H1 (cell line): ENCODE measurements at regions not wholly inside any gene's neighbourhood (a gene's known extent, or its start where the extent isn't known, plus 50 kb on each side); places are given as distances from the start of the nearest gene placed in this dataset.

Source experiments
- CTCF ChIA-PET: fragments of 300-600 bp; sonication (Branson Sonifier 250); formaldehyde crosslinking; loops from one replicate; lab custom pipeline; 2021; ENCODE audit not compliant: partially characterized antibody; lab: Charles Lee
- POLR2A ChIA-PET: fragments of 300-600 bp; sonication (Branson Sonifier 250); formaldehyde crosslinking; loops from one replicate; lab custom pipeline; 2021; ENCODE audit warnings: inconsistent platforms; ENCODE audit not compliant: partially characterized antibody; lab: Charles Lee
- DNase-seq, 2 experiments: peaks; one replicate each; pipeline versions ENCODE4 v3.0.0 to v3.0.0-alpha.2; 2010 to 2022; ENCODE audit warnings: low spot score in 2 of 2, low read depth in 1 of 2, mixed read lengths in 1 of 2
- FAIRE-seq: peaks from 2 replicates; lab custom pipeline; 2011; peaks lifted over from hg19 to GRCh38; lab: Jason Lieb, UNC
- H2AFZ ChIP-seq: 2 replicates; pipeline ENCODE4 v1.8.1; 2012; ENCODE audit warnings: low read length, inconsistent platforms
- H2AK5ac ChIP-seq: 2 replicates; pipeline ENCODE4 v1.6.1; 2013; ENCODE audit warnings: low read depth, low read length
- H2BK120ac ChIP-seq: replicated peaks from 2 replicates; pipeline ENCODE3; 2013; ENCODE audit warnings: low read depth, low read length, inconsistent platforms
- H2BK12ac ChIP-seq: 2 replicates; pipeline ENCODE4 v1.6.1; 2013; ENCODE audit warnings: low read depth, low read length
- H2BK15ac ChIP-seq: 2 replicates; pipeline ENCODE4 v1.6.1; 2013; ENCODE audit warnings: low read length
- H2BK20ac ChIP-seq: 2 replicates; pipeline ENCODE4 v1.6.1; 2013; ENCODE audit warnings: low read length
- H2BK5ac ChIP-seq: 2 replicates; pipeline ENCODE4 v1.6.1; 2013; ENCODE audit warnings: low read depth, low read length
- H3K14ac ChIP-seq: 2 replicates; pipeline ENCODE4 v1.6.1; 2013; ENCODE audit warnings: inconsistent platforms; ENCODE audit not compliant: insufficient read length
- H3K18ac ChIP-seq: 2 replicates; pipeline ENCODE4 v1.6.1; 2013; ENCODE audit warnings: low read length; ENCODE audit errors: extremely low read depth
- H3K23ac ChIP-seq: 2 replicates; pipeline ENCODE4 v1.6.1; 2013; ENCODE audit warnings: inconsistent platforms; ENCODE audit not compliant: insufficient read length
- H3K23me2 ChIP-seq: 2 replicates; pipeline ENCODE4 v1.6.1; 2013; ENCODE audit warnings: low read depth, low read length
- H3K27ac ChIP-seq: 2 replicates; pipeline ENCODE4 v1.6.1; 2011; ENCODE audit warnings: low read depth, low read length, inconsistent platforms
- H3K27me3 ChIP-seq, 4 experiments: replicated peaks in 1 of 4; 1 replicate in 1 of 4; 2 replicates in 3 of 4; pipeline versions ENCODE4 v1.6.1 to v1.8.1; 2011 to 2013; ENCODE audit warnings: low read length in 3 of 4, mild to moderate bottlenecking in 3 of 4, inconsistent platforms in 2 of 4, mixed read lengths in 2 of 4, moderate library complexity in 1 of 4; ENCODE audit not compliant: control insufficient read depth in 3 of 4, insufficient read depth in 3 of 4; ENCODE audit errors: extremely low read depth in 1 of 4
- H3K36me3 ChIP-seq, 4 experiments: 2 replicates each; pipeline versions ENCODE4 v1.6.1 to v1.8.1; 2011 to 2013; ENCODE audit warnings: mild to moderate bottlenecking in 4 of 4, low read length in 3 of 4, moderate library complexity in 2 of 4, control low read depth in 1 of 4, inconsistent platforms in 1 of 4; ENCODE audit not compliant: insufficient read depth in 4 of 4, control insufficient read depth in 2 of 4
- H3K4ac ChIP-seq: replicated peaks from 2 replicates; pipeline ENCODE3; 2013; ENCODE audit warnings: low read length, low read depth, mixed read lengths, inconsistent platforms; ENCODE audit not compliant: insufficient read length
- H3K4me1 ChIP-seq, 4 experiments: replicated peaks in 1 of 4; 1 replicate in 1 of 4; 2 replicates in 3 of 4; pipeline versions ENCODE4 v1.6.1 to v1.8.1; 2011 to 2013; ENCODE audit warnings: low read length in 3 of 4, inconsistent platforms in 2 of 4, mixed read lengths in 1 of 4; ENCODE audit not compliant: insufficient read depth in 4 of 4, control insufficient read depth in 3 of 4
- H3K4me2 ChIP-seq, 2 experiments: 2 replicates each; pipeline versions ENCODE4 v1.6.1 to v1.8.1; 2011 to 2013; ENCODE audit warnings: low read depth in 2 of 2, low read length in 2 of 2, control low read depth in 1 of 2, inconsistent platforms in 1 of 2, mild to moderate bottlenecking in 1 of 2; ENCODE audit not compliant: insufficient read depth in 1 of 2
- H3K4me3 ChIP-seq, 4 experiments: fragments of 200-600, 300-600 bp in 1 of 4; sonication (generic), shearing (Covaris generic), sonication (Bioruptor Twin) in 1 of 4; 2 replicates each; pipeline versions ENCODE4 v1.5.1 to v1.8.1; 2011 to 2016; ENCODE audit warnings: low read length in 4 of 4, low read depth in 3 of 4, control low read depth in 2 of 4, inconsistent platforms in 2 of 4, mild to moderate bottlenecking in 2 of 4, mixed read lengths in 1 of 4, moderate library complexity in 1 of 4; ENCODE audit not compliant: insufficient read depth in 2 of 4; ENCODE audit errors: extremely low read depth in 1 of 4
- H3K56ac ChIP-seq: replicated peaks from 2 replicates; pipeline ENCODE3; 2013; ENCODE audit warnings: low read depth, mild to moderate bottlenecking, mixed read lengths, low read length, inconsistent platforms; ENCODE audit not compliant: insufficient read length
- H3K79me1 ChIP-seq: 2 replicates; pipeline ENCODE4 v1.6.1; 2013; ENCODE audit warnings: low read depth, low read length, control low read depth
- H3K79me2 ChIP-seq, 2 experiments: 2 replicates each; pipeline versions ENCODE4 v1.6.1 to v1.8.1; 2012 to 2013; ENCODE audit warnings: low read length in 2 of 2, mild to moderate bottlenecking in 2 of 2, inconsistent platforms in 1 of 2; ENCODE audit not compliant: insufficient read depth in 2 of 2, control insufficient read depth in 1 of 2
- H3K9ac ChIP-seq, 4 experiments: replicated peaks in 1 of 4; 1 replicate in 1 of 4; 2 replicates in 3 of 4; pipeline versions ENCODE4 v1.6.1 to v1.8.1; 2011 to 2013; ENCODE audit warnings: low read depth in 3 of 4, low read length in 3 of 4, control low read depth in 2 of 4, mild to moderate bottlenecking in 2 of 4, moderate library complexity in 2 of 4, inconsistent platforms in 1 of 4; ENCODE audit errors: extremely low read depth in 1 of 4
- H3K9me3 ChIP-seq, 2 experiments: 2 replicates each; pipeline versions ENCODE4 v1.6.1 to v1.8.1; 2012 to 2013; ENCODE audit warnings: mild to moderate bottlenecking in 2 of 2, moderate library complexity in 2 of 2, control low read depth in 1 of 2, inconsistent platforms in 1 of 2, low read depth in 1 of 2, low read length in 1 of 2, mixed read lengths in 1 of 2; ENCODE audit not compliant: insufficient read depth in 2 of 2
- H4K20me1 ChIP-seq, 2 experiments: replicated peaks in 1 of 2; 2 replicates each; pipeline versions ENCODE3 to v1.8.1; 2011 to 2013; ENCODE audit warnings: inconsistent platforms in 2 of 2, low read length in 2 of 2, mild to moderate bottlenecking in 1 of 2; ENCODE audit not compliant: insufficient read depth in 2 of 2, control insufficient read depth in 1 of 2
- H4K5ac ChIP-seq: 2 replicates; pipeline ENCODE4 v1.6.1; 2013; ENCODE audit warnings: low read length, low read depth, mixed read lengths, inconsistent platforms; ENCODE audit not compliant: insufficient read length
- H4K8ac ChIP-seq: 2 replicates; pipeline ENCODE4 v1.8.0; 2013; ENCODE audit warnings: mild to moderate bottlenecking, moderate library complexity, low read length, inconsistent platforms; ENCODE audit not compliant: insufficient read depth; ENCODE audit errors: extremely low read depth
- H4K91ac ChIP-seq: replicated peaks from 2 replicates; pipeline ENCODE3; 2013; ENCODE audit warnings: low read length, mixed read lengths, inconsistent platforms; ENCODE audit not compliant: insufficient read length
- BRCA1 ChIP-seq: IDR thresholded peaks from 2 replicates; pipeline ENCODE4 v1.6.1; 2012; ENCODE audit warnings: low read depth, low read length, improper control_type of control experiment
- EP300 ChIP-seq, 2 experiments: IDR thresholded peaks; 1 replicate in 1 of 2; 2 replicates in 1 of 2; pipeline ENCODE4 v1.6.1; 2011 to 2012; ENCODE audit warnings: low read depth in 2 of 2, low read length in 2 of 2, mild to moderate bottlenecking in 2 of 2, borderline replicate concordance in 1 of 2, inconsistent platforms in 1 of 2, moderate library complexity in 1 of 2
- EZH2 ChIP-seq: fragments of 200-600 bp; sonication (generic); IDR thresholded peaks from 2 replicates; pipeline ENCODE4 v1.7.1; 2012; ENCODE audit warnings: low read depth, mild to moderate bottlenecking, moderate library complexity, low read length, inconsistent platforms; ENCODE audit not compliant: severe bottlenecking
- FOSL1 ChIP-seq: IDR thresholded peaks from 2 replicates; pipeline ENCODE4 v1.6.1; 2011; ENCODE audit warnings: mild to moderate bottlenecking, low read depth, low read length, moderate library complexity; ENCODE audit not compliant: insufficient read depth
- NANOG ChIP-seq: IDR thresholded peaks from 2 replicates; pipeline ENCODE4 v1.6.1; 2011; ENCODE audit warnings: low read length, low read depth, mild to moderate bottlenecking, inconsistent platforms; ENCODE audit not compliant: insufficient read depth, poor library complexity, severe bottlenecking
- POLR2A ChIP-seq, 2 experiments: IDR thresholded peaks; 1 replicate in 1 of 2; 2 replicates in 1 of 2; pipeline ENCODE4 v1.6.1; 2011; ENCODE audit warnings: low read depth in 2 of 2, low read length in 2 of 2, mild to moderate bottlenecking in 2 of 2; ENCODE audit errors: control extremely low read depth in 1 of 2
- POLR2AphosphoS5 ChIP-seq: IDR thresholded peaks from 2 replicates; pipeline ENCODE4 v1.6.1; 2011; ENCODE audit warnings: low read depth, low read length
- SIX5 ChIP-seq: IDR thresholded peaks from 2 replicates; pipeline ENCODE4 v1.6.1; 2011; ENCODE audit warnings: mild to moderate bottlenecking, low read depth, low read length
- TEAD4 ChIP-seq: IDR thresholded peaks from 2 replicates; pipeline ENCODE4 v1.6.1; 2012; ENCODE audit warnings: low read depth, low read length, inconsistent platforms, mixed read lengths
- WGBS, 2 experiments: shearing (Covaris generic) in 1 of 2; methylation state at CpG; one replicate each; pipeline versions ENCODE4 v1.1.6 to v1.1.7; 2013 to 2015; ENCODE audit warnings: low lambda C conversion rate in 2 of 2, mixed read lengths in 2 of 2, inconsistent platforms in 1 of 2, low coverage in 1 of 2, missing lambda C conversion rate in 1 of 2; ENCODE audit not compliant: insufficient replicate concordance in 2 of 2, insufficient coverage in 1 of 2, insufficient read length in 1 of 2; ENCODE audit errors: extremely low coverage in 1 of 2, missing lambda C conversion rate in 1 of 2; 5-methylcytosine and 5-hydroxymethylcytosine counted together
- TF ChIP-seq, protein P1 (sequence below): IDR thresholded peaks from 2 replicates; pipeline ENCODE4 v1.6.1; 2012; ENCODE audit warnings: inconsistent platforms
- TF ChIP-seq, protein P2 (sequence below), 3 experiments: IDR thresholded peaks; 1 replicate in 2 of 3; 2 replicates in 1 of 3; pipeline versions ENCODE4 v1.5.1 to v1.6.1; 2011; ENCODE audit warnings: low read length in 3 of 3, mild to moderate bottlenecking in 3 of 3, inconsistent platforms in 2 of 3, low read depth in 1 of 3, moderate library complexity in 1 of 3; ENCODE audit not compliant: insufficient read depth in 1 of 3; ENCODE audit errors: control extremely low read depth in 1 of 3

DNA sequence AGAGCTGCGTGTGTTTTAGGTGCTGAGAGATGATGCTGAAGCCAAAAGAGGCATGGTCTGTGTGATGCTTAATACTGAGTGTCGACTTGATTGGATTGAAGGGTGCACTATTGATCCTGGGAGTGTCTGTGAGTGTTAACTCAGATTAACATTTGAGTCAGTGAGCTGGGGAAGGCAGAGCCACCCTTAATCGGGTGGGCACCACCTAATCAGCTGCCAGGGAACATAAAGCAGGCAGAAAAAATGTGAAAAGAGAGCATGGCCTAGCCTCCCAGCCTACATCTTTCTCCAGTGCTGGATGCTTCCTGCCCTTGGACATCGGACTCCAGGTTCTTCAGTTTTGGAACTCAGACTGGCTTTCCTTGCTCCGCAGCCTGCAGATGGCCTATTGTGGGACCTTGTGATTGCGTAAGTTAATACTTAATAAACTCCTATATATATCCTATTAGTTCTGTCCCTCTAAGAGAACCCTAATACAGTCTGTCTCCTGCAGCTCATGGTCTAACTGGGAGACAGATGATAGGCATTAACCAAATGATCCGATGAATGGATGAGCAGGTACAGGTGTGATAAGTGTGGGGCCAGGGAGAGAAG, 91.6 kb downstream of the TFAP2C start:
- POLR2A ChIA-PET, result interaction anchor here (0.8 to 1.5 kb wide), 2 partner anchors 16 to 17 kb away, joined by 3 read pairs; no protein-coding TSS in a partner anchor
- Histone ChIP-seq H3K23ac (no peak overlapping the region), H3K4ac (no peak overlapping the region), H2AK5ac (no peak overlapping the region), H2AFZ (no peak overlapping the region), H4K8ac (no peak overlapping the region), H3K9me3 (no peaks in the 10 kb centered on the region), H3K27ac (no peak overlapping the region), H2BK5ac (no peak overlapping the region), H4K91ac (no peak overlapping the region), H2BK20ac (no peak overlapping the region), H2BK120ac (no peak overlapping the region), H3K4me1 (peaks cover 0 to 7% (median 1%) of the 10 kb centered on the region in 4 experiments; a peak in 2 of 7 replicates), H3K14ac (no peak overlapping the region), H3K4me2 (no peak overlapping the region), H2BK15ac (no peak overlapping the region), H3K79me2 (no peaks in the 10 kb centered on the region), H3K18ac (no peak overlapping the region), H3K36me3 (no peaks in the 10 kb centered on the region), H2BK12ac (no peak overlapping the region), H3K9ac (no peak overlapping the region), H3K4me3 (no peak overlapping the region), H3K23me2 (no peaks in the 10 kb centered on the region), H3K56ac (no peak overlapping the region), H3K27me3 (no peaks in the 10 kb centered on the region; a peak in 1 of 7 replicates), H3K79me1 (no peaks in the 10 kb centered on the region), H4K20me1 (no peaks in the 10 kb centered on the region), H4K5ac (no peak overlapping the region)
- CTCF ChIA-PET, result interaction anchor here (1.9 kb wide), 1 partner anchor 22 kb away, joined by 6 read pairs; no protein-coding TSS in a partner anchor
- FAIRE-seq (no peak), DNase-seq (no peak)
- WGBS, 2 experiments, result 91% methylated on average over 7 of the region's 7 CpGs; no CpG with 5 or more reads in 1 of the 2 experiments
- TF ChIP-seq POLR2A (IDR thresholded peaks at IDR 0.05; ENCODE audit: control extremely low read depth in 1 of 2, low read depth in 2 of 2, low read length in 2 of 2) (no peak), FOSL1 (no peak), NANOG (no peak), EZH2 (no peak), EP300 (IDR thresholded peaks at IDR 0.05; ENCODE audit: borderline replicate concordance in 1 of 2, low read depth in 2 of 2, low read length in 2 of 2) (no peak), POLR2AphosphoS5 (no peak), SIX5 (no peak), TEAD4 (no peak), BRCA1 (no peak)
- TF ChIP-seq, protein P1, sequence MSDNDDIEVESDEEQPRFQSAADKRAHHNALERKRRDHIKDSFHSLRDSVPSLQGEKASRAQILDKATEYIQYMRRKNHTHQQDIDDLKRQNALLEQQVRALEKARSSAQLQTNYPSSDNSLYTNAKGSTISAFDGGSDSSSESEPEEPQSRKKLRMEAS, result no peak
- TF ChIP-seq, protein P2, sequence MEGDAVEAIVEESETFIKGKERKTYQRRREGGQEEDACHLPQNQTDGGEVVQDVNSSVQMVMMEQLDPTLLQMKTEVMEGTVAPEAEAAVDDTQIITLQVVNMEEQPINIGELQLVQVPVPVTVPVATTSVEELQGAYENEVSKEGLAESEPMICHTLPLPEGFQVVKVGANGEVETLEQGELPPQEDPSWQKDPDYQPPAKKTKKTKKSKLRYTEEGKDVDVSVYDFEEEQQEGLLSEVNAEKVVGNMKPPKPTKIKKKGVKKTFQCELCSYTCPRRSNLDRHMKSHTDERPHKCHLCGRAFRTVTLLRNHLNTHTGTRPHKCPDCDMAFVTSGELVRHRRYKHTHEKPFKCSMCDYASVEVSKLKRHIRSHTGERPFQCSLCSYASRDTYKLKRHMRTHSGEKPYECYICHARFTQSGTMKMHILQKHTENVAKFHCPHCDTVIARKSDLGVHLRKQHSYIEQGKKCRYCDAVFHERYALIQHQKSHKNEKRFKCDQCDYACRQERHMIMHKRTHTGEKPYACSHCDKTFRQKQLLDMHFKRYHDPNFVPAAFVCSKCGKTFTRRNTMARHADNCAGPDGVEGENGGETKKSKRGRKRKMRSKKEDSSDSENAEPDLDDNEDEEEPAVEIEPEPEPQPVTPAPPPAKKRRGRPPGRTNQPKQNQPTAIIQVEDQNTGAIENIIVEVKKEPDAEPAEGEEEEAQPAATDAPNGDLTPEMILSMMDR (IDR thresholded peaks at IDR 0.05; ENCODE audit: control extremely low read depth in 1 of 3, insufficient read depth in 1 of 3, low read depth in 1 of 3, low read length in 3 of 3), result no peak
